Tibial artery (tissue), 4 donors: ENCODE measurements at regions not wholly inside any gene's neighbourhood (a gene's known extent, or its start where the extent isn't known, plus 50 kb on each side); places are given as distances from the start of the nearest gene placed in this dataset.
"Not testable (repeated sequence)": the region's sequence is repeated elsewhere in the genome, so short reads cannot be mapped to it uniquely, and the experiment has no call there.

Source experiments
- DNase-seq, 2 donors: peaks; one replicate each; pipeline ENCODE4 v3.0.0-alpha.2; 2019
- H3K27ac ChIP-seq, 2 donors: fragments of 200-600 bp; sonication (generic) in 1 of 2; 1 replicate in 1 of 2; 2 replicates in 1 of 2; pipeline ENCODE4 v1.5.1; 2018 to 2019; ENCODE audit warnings: mild to moderate bottlenecking in 1 of 2
- H3K27me3 ChIP-seq, 2 donors: fragments of 200-600 bp; sonication (generic) in 1 of 2; one replicate each; pipeline versions ENCODE4 v1.5.1 to v1.6.0; 2016 to 2019
- H3K36me3 ChIP-seq, 3 donors: fragments of 200-600 bp; sonication (generic) in 2 of 3; one replicate each; pipeline ENCODE4 v1.5.1; 2016 to 2019; ENCODE audit warnings: mild to moderate bottlenecking in 2 of 3
- H3K4me1 ChIP-seq, 4 donors: fragments of 200-600 bp; sonication (generic) in 2 of 4; 1 replicate in 3 of 4; 2 replicates in 1 of 4; pipeline ENCODE4 v1.5.1; 2016 to 2019
- H3K4me3 ChIP-seq, 2 donors: fragments of 200-600 bp; sonication (generic) in 1 of 2; 1 replicate in 1 of 2; 2 replicates in 1 of 2; pipeline ENCODE4 v1.5.1; 2018 to 2019; ENCODE audit warnings: mild to moderate bottlenecking in 2 of 2
- H3K9me3 ChIP-seq, 3 donors: fragments of 200-600 bp; sonication (generic) in 1 of 3; one replicate each; pipeline ENCODE4 v1.5.1; 2016 to 2019
- intact Hi-C: fragments of 100-400 bp; cut with DNase I; formaldehyde crosslinking; loops from one replicate; pipeline ENCODE4 v1.15.0; 2023; ENCODE audit warnings: low total_unique reads
- TF ChIP-seq, protein P1 (sequence below), 2 experiments: fragments of 200-600 bp in 1 of 2; fragments of 450-650 bp in 1 of 2; IDR thresholded peaks; one replicate each; pipeline ENCODE4 v1.5.1; 2017 to 2019; ENCODE audit warnings: antibody characterized with exemption in 2 of 2, mild to moderate bottlenecking in 1 of 2, moderate library complexity in 1 of 2

DNA sequence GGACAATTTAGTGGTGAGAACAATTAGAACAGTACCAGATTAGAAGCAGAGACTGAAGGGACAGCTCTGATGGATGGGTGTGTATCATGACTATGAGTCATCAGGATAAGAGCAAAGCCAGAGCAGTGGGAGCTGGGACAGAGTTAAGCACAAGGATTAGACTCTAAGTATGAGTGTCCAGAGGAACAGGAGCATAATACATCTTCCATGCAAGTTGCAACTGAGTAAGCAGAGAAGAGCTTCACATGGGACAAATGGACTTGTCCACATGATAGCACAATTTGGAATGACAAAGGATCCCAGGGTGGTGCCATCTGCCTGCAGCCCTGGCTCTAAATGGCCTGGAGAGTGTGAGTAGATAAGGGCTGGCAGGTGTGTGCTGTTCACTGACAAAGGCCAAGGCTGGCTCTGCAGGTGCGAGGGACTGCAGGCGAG lies 226.4 kb upstream of the CAND1 start:
- Histone ChIP-seq H3K9me3 (no peaks in the 10 kb centered on the region), H3K4me1 (no peaks in the 10 kb centered on the region), H3K27me3 (no peaks in the 10 kb centered on the region), H3K36me3 (no peaks in the 10 kb centered on the region), H3K27ac (no peak overlapping the region), H3K4me3 (no peak overlapping the region)
- TF ChIP-seq, protein P1, sequence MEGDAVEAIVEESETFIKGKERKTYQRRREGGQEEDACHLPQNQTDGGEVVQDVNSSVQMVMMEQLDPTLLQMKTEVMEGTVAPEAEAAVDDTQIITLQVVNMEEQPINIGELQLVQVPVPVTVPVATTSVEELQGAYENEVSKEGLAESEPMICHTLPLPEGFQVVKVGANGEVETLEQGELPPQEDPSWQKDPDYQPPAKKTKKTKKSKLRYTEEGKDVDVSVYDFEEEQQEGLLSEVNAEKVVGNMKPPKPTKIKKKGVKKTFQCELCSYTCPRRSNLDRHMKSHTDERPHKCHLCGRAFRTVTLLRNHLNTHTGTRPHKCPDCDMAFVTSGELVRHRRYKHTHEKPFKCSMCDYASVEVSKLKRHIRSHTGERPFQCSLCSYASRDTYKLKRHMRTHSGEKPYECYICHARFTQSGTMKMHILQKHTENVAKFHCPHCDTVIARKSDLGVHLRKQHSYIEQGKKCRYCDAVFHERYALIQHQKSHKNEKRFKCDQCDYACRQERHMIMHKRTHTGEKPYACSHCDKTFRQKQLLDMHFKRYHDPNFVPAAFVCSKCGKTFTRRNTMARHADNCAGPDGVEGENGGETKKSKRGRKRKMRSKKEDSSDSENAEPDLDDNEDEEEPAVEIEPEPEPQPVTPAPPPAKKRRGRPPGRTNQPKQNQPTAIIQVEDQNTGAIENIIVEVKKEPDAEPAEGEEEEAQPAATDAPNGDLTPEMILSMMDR (IDR thresholded peaks at IDR 0.05): no peak
- DNase-seq: no peak
- intact Hi-C loops: no loop called here

DNA sequence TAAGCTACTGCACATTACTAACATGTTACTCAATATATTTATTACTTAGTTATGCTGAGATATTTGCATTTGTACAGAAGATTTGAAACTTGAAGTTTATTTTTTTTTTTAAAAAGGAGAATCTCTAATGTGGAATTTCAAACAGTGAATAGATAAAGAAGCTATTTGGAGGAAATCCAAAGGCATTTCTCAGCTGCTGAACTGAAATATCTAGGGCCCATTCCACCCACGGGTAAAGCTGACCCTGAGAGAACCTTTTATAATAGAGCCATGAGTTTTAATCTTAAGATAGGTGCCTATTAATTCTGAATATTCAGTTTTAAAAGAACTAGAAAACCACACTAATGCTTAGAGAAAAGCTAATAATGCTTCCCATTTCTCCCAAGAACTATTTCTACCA lies 225.4 kb upstream of the CAND1 start:
- Histone ChIP-seq H3K27me3 (no peaks in the 10 kb centered on the region), H3K9me3 (no peaks in the 10 kb centered on the region), H3K4me3 (no peak overlapping the region), H3K36me3 (no peaks in the 10 kb centered on the region), H3K4me1 (no peaks in the 10 kb centered on the region), H3K27ac (no peak overlapping the region)
- no peak for DNase-seq
- TF ChIP-seq, protein P1 (IDR thresholded peaks at IDR 0.05): no peak
- intact Hi-C loops: no loop called here

GRCh38 chr12:67045650-67046049 lies 223.5 kb upstream of the CAND1 start:
- Histone ChIP-seq H3K36me3 (no peaks in the 10 kb centered on the region), H3K27ac (no peak overlapping the region), H3K27me3 (no peaks in the 10 kb centered on the region), H3K9me3 (no peaks in the 10 kb centered on the region), H3K4me3 (no peak overlapping the region), H3K4me1 (no peaks in the 10 kb centered on the region)
- no peak for DNase-seq
- intact Hi-C loops: no loop called here
- TF ChIP-seq, protein P1 (IDR thresholded peaks at IDR 0.05): no peak

GRCh38 chr12:67046062-67046461 lies 223.1 kb upstream of the CAND1 start:
- Histone ChIP-seq H3K4me1 (no peaks in the 10 kb centered on the region), H3K9me3 (no peaks in the 10 kb centered on the region), H3K36me3 (no peaks in the 10 kb centered on the region), H3K27me3 (no peaks in the 10 kb centered on the region), H3K4me3 (no peak overlapping the region), H3K27ac (no peak overlapping the region)
- TF ChIP-seq, protein P1 (IDR thresholded peaks at IDR 0.05): no peak
- DNase-seq: no peak
- intact Hi-C loops: no loop called here

DNA sequence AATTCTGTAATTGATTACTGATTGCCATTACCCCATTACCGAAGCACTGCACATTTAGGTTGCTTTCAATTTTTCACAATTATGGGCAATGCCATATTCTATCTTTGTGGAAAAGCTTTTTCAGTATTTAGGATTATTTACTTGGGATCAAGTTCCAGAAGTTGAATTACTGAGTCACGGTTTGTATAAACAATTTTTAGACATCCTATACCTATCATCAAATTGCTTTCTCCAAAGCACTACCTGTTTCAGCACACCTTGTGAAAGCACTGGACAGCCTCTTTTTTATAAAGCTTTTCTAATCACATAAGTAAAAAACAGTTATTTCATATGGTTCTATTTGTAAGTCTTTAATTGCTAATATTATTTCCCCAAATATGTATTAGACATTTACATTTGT lies 221.5 kb upstream of the CAND1 start:
- H3K9me3 ChIP-seq: no peaks in the 10 kb centered on the region
- H3K27ac ChIP-seq: no peak overlapping the region
- H3K4me1 ChIP-seq: no peaks in the 10 kb centered on the region
- TF ChIP-seq, protein P1 (IDR thresholded peaks at IDR 0.05): no peak
- no peaks in the 10 kb centered on the region for H3K36me3 ChIP-seq
- intact Hi-C loops: no loop called here
- DNase-seq: no peak
- no peak overlapping the region for H3K4me3 ChIP-seq
- H3K27me3 ChIP-seq: no peaks in the 10 kb centered on the region

- intact Hi-C loops: no loop called here
- H3K4me3 ChIP-seq: no peak overlapping the region
- H3K27me3 ChIP-seq: no peaks in the 10 kb centered on the region
- H3K27ac ChIP-seq: no peak overlapping the region
- H3K9me3 ChIP-seq: no peaks in the 10 kb centered on the region
- DNase-seq: no peak
- H3K36me3 ChIP-seq: no peaks in the 10 kb centered on the region
- TF ChIP-seq, protein P1 (IDR thresholded peaks at IDR 0.05): no peak
- H3K4me1 ChIP-seq: no peaks in the 10 kb centered on the region
Observed at GRCh38 chr12:67048371-67048770, 220.8 kb upstream of the CAND1 start.

DNA sequence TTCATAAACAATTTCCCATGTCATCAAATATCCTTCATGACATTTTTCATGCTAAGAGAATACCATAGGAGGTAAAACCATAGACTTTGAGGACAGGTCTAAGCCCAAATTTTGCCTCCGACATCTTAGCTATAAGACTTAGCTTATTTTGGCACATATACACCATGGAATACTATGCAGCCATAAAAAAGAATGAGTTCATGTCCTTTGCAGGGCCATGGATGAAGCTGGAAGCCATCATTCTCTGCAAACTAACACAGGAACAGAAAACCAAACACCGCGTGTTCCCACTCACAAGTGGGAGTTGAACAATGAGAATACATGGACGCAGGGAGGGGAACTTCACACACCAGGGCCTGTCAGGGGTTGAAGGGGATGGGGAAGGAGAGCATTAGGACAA lies 220.0 kb upstream of the CAND1 start:
- H3K36me3 ChIP-seq, H3K4me1 ChIP-seq, H3K27me3 ChIP-seq, H3K4me3 ChIP-seq, intact Hi-C loops, H3K9me3 ChIP-seq, H3K27ac ChIP-seq, DNase-seq: not testable (repeated sequence)
